A549 (cell line): ENCODE measurements at regions not wholly inside any gene's neighbourhood (a gene's known extent, or its start where the extent isn't known, plus 50 kb on each side); places are given as distances from the start of the nearest gene placed in this dataset.
A peak's percentile ranks its signal among the peaks of the same experiment; 100 is the strongest.

Experiments
- ATAC-seq, 2 experiments: fragments of 200-7000 bp in 1 of 2; fragments of >200 bp in 1 of 2; cut with Nextera tagmentation in 1 of 2; cut with Tn5 transposase in 1 of 2; 3 replicates each; pipeline versions ENCODE4 v1.8.0 to v1.9.1; 2018 to 2020; ENCODE audit warnings: mild to moderate bottlenecking in 1 of 2, moderate library complexity in 1 of 2
- CTCF ChIA-PET: fragments of 300-600 bp; sonication (Branson Sonifier 250); formaldehyde crosslinking; extraction: SDS; loops from one replicate; lab custom pipeline; 2021; ENCODE audit warnings: antibody characterized with exemption, inconsistent platforms; lab: Yijun Ruan, JAX
- POLR2A ChIA-PET: fragments of 350-600 bp; formaldehyde crosslinking; extraction: SDS; loops from one replicate; lab custom pipeline; 2021; ENCODE audit warnings: antibody characterized with exemption, inconsistent platforms; lab: Yijun Ruan, JAX
- DNase-seq, 2 experiments: peaks; one replicate each; pipeline versions ENCODE4 v3.0.0 to v3.0.0-alpha.2; 2011 to 2016; ENCODE audit warnings: low read depth in 1 of 2, low spot score in 1 of 2
- FAIRE-seq: peaks from 2 replicates; lab custom pipeline; 2011; peaks lifted over from hg19 to GRCh38; lab: Jason Lieb, UNC
- H3K27ac ChIP-seq, 2 experiments: fragments of >200 bp; sonication (Bioruptor Twin); formaldehyde crosslinking; 3 replicates each; pipeline ENCODE4 v1.5.1; 2016 to 2017
- H3K4me1 ChIP-seq: fragments of >200 bp; sonication (Bioruptor Twin); formaldehyde crosslinking; 3 replicates; pipeline ENCODE4 v1.6.1; 2016
- H3K4me2 ChIP-seq: fragments of >200 bp; sonication (Bioruptor Twin); formaldehyde crosslinking; 3 replicates; pipeline ENCODE4 v1.6.1; 2016
- H3K4me3 ChIP-seq: fragments of >200 bp; sonication (Bioruptor Twin); formaldehyde crosslinking; 3 replicates; pipeline ENCODE4 v1.5.1; 2016
- H3K9me3 ChIP-seq: fragments of >200 bp; sonication (Bioruptor Twin); formaldehyde crosslinking; 3 replicates; pipeline ENCODE4 v1.6.1; 2016
- CEBPB ChIP-seq, 2 experiments: fragments of >200 bp in 1 of 2; sonication (Bioruptor Twin) in 1 of 2; formaldehyde crosslinking in 1 of 2; IDR thresholded peaks; 2 replicates each; pipeline ENCODE4 v1.6.1; 2012 to 2016
- CHD4 ChIP-seq: fragments of 200-600 bp; sonication (generic); IDR thresholded peaks from 2 replicates; pipeline ENCODE4 v1.6.1; 2016; ENCODE audit warnings: antibody characterized with exemption, mild to moderate bottlenecking, borderline replicate concordance
- EHF ChIP-seq: fragments of 250-450 bp; sonication (Bioruptor Pico); IDR thresholded peaks from 2 replicates; pipeline ENCODE4 v1.5.0; 2020; ENCODE audit warnings: mild to moderate bottlenecking
- EP300 ChIP-seq, 2 experiments: fragments of >200 bp; sonication (Bioruptor Twin); formaldehyde crosslinking; IDR thresholded peaks; 2 replicates in 1 of 2; 3 replicates in 1 of 2; pipeline ENCODE4 v1.6.1; 2016 to 2017
- FOSB ChIP-seq: fragments of 250-450 bp; sonication (Bioruptor Pico); IDR thresholded peaks from 2 replicates; pipeline ENCODE4 v1.5.0; 2020; ENCODE audit warnings: mild to moderate bottlenecking, moderate library complexity
- FOSL2 ChIP-seq, 2 experiments: fragments of 450-650 bp in 1 of 2; fragments of >200 bp in 1 of 2; sonication (Bioruptor Twin) in 1 of 2; formaldehyde crosslinking; IDR thresholded peaks; 2 replicates each; pipeline versions ENCODE4 v1.5.0 to v1.6.1; 2016 to 2020; ENCODE audit warnings: mild to moderate bottlenecking in 1 of 2, moderate library complexity in 1 of 2
- FOXS1 ChIP-seq: fragments of 250-450 bp; sonication (Bioruptor Pico); IDR thresholded peaks from 2 replicates; pipeline ENCODE4 v1.5.0; 2020; ENCODE audit warnings: mild to moderate bottlenecking, moderate library complexity
- GATA3 ChIP-seq: IDR thresholded peaks from 2 replicates; pipeline ENCODE4 v1.6.1; 2012; ENCODE audit warnings: borderline replicate concordance
- HDAC2 ChIP-seq: fragments of 200-600 bp; sonication (generic); IDR thresholded peaks from 2 replicates; pipeline ENCODE4 v1.6.1; 2016
- HOXA7 ChIP-seq: fragments of 250-450 bp; sonication (Bioruptor Pico); IDR thresholded peaks from 2 replicates; pipeline ENCODE4 v1.5.0; 2020; ENCODE audit warnings: mild to moderate bottlenecking, moderate library complexity
- HOXB13 ChIP-seq: fragments of 250-450 bp; sonication (Bioruptor Pico); IDR thresholded peaks from 2 replicates; pipeline ENCODE4 v1.5.0; 2020; ENCODE audit warnings: low read depth, mild to moderate bottlenecking, moderate library complexity
- JUN ChIP-seq, 2 experiments: fragments of >200 bp; sonication (Bioruptor Twin); formaldehyde crosslinking; IDR thresholded peaks; 2 replicates in 1 of 2; 3 replicates in 1 of 2; pipeline ENCODE4 v1.6.1; 2016 to 2017
- JUNB ChIP-seq: fragments of >200 bp; sonication (Bioruptor Twin); formaldehyde crosslinking; IDR thresholded peaks from 2 replicates; pipeline ENCODE4 v1.6.1; 2016
- MAFK ChIP-seq: fragments of 450-650 bp; IDR thresholded peaks from 2 replicates; pipeline ENCODE4 v1.6.1; 2014; ENCODE audit not compliant: partially characterized antibody
- MAZ ChIP-seq: fragments of 150-350 bp; IDR thresholded peaks from 2 replicates; pipeline ENCODE4 v1.6.1; 2014; ENCODE audit warnings: antibody characterized with exemption, low read depth, low read length, borderline replicate concordance
- NPAS2 ChIP-seq: fragments of 250-450 bp; sonication (Bioruptor Pico); IDR thresholded peaks from 2 replicates; pipeline ENCODE4 v1.8.0; 2022; ENCODE audit warnings: mild to moderate bottlenecking, moderate library complexity, borderline replicate concordance
- POLR2AphosphoS2 ChIP-seq: conservative IDR thresholded peaks from 2 replicates; pipeline ENCODE4 v1.6.1; 2012; ENCODE audit warnings: low read length, improper control_type of control experiment, inconsistent platforms
- RAD21 ChIP-seq, 2 experiments: fragments of >200 bp in 1 of 2; sonication (Bioruptor Twin) in 1 of 2; formaldehyde crosslinking in 1 of 2; IDR thresholded peaks in 1 of 2; conservative IDR thresholded peaks in 1 of 2; 2 replicates in 1 of 2; 3 replicates in 1 of 2; pipeline ENCODE4 v1.6.1; 2012 to 2018; ENCODE audit warnings: inconsistent platforms in 1 of 2
- RARB ChIP-seq: fragments of 250-450 bp; sonication (Bioruptor Pico); IDR thresholded peaks from 2 replicates; pipeline ENCODE4 v1.8.0; 2021; ENCODE audit warnings: mild to moderate bottlenecking, moderate library complexity
- TP53 ChIP-seq: fragments of 250-450 bp; sonication (Bioruptor Pico); IDR thresholded peaks from 2 replicates; pipeline ENCODE4 v1.5.0; 2021; ENCODE audit warnings: mild to moderate bottlenecking, moderate library complexity
- ZC3H11A ChIP-seq: fragments of 450-650 bp; IDR thresholded peaks from 2 replicates; pipeline ENCODE4 v1.6.1; 2014; ENCODE audit warnings: antibody characterized with exemption, mild to moderate bottlenecking
- ZNF302 ChIP-seq: fragments of 250-450 bp; sonication (Bioruptor Pico); IDR thresholded peaks from 2 replicates; pipeline ENCODE4 v1.9.0; 2021; ENCODE audit warnings: inconsistent platforms, mild to moderate bottlenecking, moderate library complexity
- ZSCAN20 ChIP-seq: fragments of 250-450 bp; sonication (Bioruptor Pico); IDR thresholded peaks from 2 replicates; pipeline ENCODE4 v1.8.0; 2022; ENCODE audit warnings: mild to moderate bottlenecking, moderate library complexity
- WGBS: methylation state at CpG from one replicate; pipeline ENCODE4 v1.1.6; 2017; ENCODE audit errors: missing lambda C conversion rate; 5-methylcytosine and 5-hydroxymethylcytosine counted together
- TF ChIP-seq, protein P1 (sequence below): fragments of 250-450 bp; sonication (Bioruptor Pico); IDR thresholded peaks from 2 replicates; pipeline ENCODE4 v1.5.0; 2020; ENCODE audit warnings: low read depth, mild to moderate bottlenecking, moderate library complexity
- TF ChIP-seq, protein P2 (sequence below): fragments of >200 bp; sonication (Bioruptor Twin); formaldehyde crosslinking; IDR thresholded peaks from 3 replicates; pipeline ENCODE4 v1.6.1; 2016
- TF ChIP-seq, protein P3 (sequence below): IDR thresholded peaks from 2 replicates; pipeline ENCODE4 v1.6.1; 2012; ENCODE audit warnings: low read depth, borderline replicate concordance
- TF ChIP-seq, protein P4 (sequence below): IDR thresholded peaks from 2 replicates; pipeline ENCODE4 v1.6.1; 2012
- TF ChIP-seq, protein P5 (sequence below): fragments of >200 bp; sonication (Bioruptor Twin); formaldehyde crosslinking; IDR thresholded peaks from 2 replicates; pipeline ENCODE4 v1.6.1; 2016
- TF ChIP-seq, protein P6 (sequence below): IDR thresholded peaks from 2 replicates; pipeline ENCODE4 v1.6.1; 2012

DNA sequence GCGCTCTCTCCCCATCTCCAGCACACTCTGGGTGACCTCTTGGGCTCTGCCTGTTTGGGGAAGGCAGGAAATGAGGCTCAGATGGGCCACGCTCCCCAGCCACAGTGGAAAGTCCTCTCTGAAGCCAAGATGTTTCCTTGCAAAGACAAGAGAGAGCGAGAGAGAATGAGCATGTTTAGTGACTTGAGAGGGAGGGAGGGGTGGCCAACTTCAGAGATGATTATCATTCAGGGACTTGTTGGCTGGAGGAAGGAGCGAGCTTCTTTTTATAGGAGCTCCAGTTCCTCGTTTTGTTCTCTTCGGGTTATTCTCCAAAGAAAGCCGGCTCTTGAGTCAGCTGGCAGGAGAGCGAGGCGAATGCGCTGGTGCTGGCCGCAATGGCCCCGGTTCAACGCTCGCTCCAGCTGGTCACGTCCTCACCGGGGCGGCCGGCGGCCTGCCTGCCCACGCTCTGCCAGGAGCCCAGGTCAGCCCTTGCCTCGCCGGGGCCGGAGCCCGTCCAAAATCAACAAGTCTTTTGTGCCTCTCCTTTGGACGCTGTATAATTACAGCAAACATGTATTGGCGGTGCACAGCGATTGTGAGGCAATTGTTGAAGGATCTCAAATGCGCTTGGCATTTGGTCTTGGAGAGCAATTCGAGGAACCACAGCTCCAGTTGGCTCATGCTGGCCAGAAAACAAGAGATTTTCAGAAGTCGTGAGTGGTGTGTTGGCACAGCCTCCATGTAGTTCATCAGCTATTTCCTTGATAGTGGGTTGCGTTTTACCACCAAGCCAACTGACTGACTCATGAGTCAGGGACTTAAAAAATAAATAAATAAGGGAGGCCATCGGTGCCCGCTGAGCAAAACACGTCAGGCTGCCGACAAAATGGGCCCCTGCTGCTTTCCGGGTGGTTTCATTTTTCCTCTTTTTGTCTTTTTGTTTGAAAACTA lies 288.6 kb downstream of the UACA start:
- DNase-seq (peak; percentile 90 to 96), ATAC-seq (peak; percentile 76 to 91), FAIRE-seq (peak; percentile 23)
- peaks cover 48% of the 10 kb centered on the region for H3K4me1 ChIP-seq
- H3K9me3 ChIP-seq: no peaks in the 10 kb centered on the region
- peak overlapping the region; percentile 70 for H3K4me2 ChIP-seq
- WGBS: 10% methylated on average over 35 of the region's 36 CpGs
- H3K4me3 ChIP-seq: peak overlapping the region; percentile 8; the same call in 1 of the 3 replicates
- ChIA-PET CTCF (interaction anchor here (0.7 to 12.6 kb wide), 10 partner anchors 9 to 999 kb away, joined by 3 to 147 read pairs (median 6); no protein-coding TSS in a partner anchor), POLR2A (interaction anchor here (0.7 to 2.6 kb wide), 10 partner anchors 21 to 1012 kb away, joined by 3 to 16 read pairs (median 5); partner anchors contain the start of gene TLE3)
- H3K27ac ChIP-seq: peak overlapping the region; percentile 71 to 89
- TF ChIP-seq RAD21 (conservative IDR thresholded peaks at IDR 0.05 in 1 of 2, IDR thresholded peaks at IDR 0.05 in 1 of 2) (peak; percentile 25 to 54; a peak in 4 of 5 replicates), FOXS1 (CRISPR knock-in tag) (peak; percentile 88; the same call in 1 of the 2 replicates), GATA3 (peak; percentile 95), POLR2AphosphoS2 (no peak), JUNB (peak; percentile 91), ZSCAN20 (CRISPR knock-in tag) (no peak), HDAC2 (no peak), EHF (peak; percentile 12; the same call in 1 of the 2 replicates), EP300 (IDR thresholded peaks at IDR 0.05) (peak; percentile 67 to 93; a peak in 3 of 5 replicates), CEBPB (IDR thresholded peaks at IDR 0.05) (peak; percentile 59 to 84; a peak in 3 of 4 replicates), FOSL2 (IDR thresholded peaks at IDR 0.05) (peak; percentile 85), FOSL2 (CRISPR knock-in tag; IDR thresholded peaks at IDR 0.05) (peak; percentile 93), NPAS2 (CRISPR knock-in tag) (no peak), TP53 (no peak), RARB (CRISPR knock-in tag) (0 out of 2 replicates have a peak, but pooled peaks have one; percentile 15), FOSB (CRISPR knock-in tag) (no peak), ZNF302 (CRISPR knock-in tag) (peak; percentile 28), MAFK (peak; percentile 26), HOXA7 (CRISPR knock-in tag) (no peak), ZC3H11A (no peak), HOXB13 (CRISPR knock-in tag) (0 out of 2 replicates have a peak, but pooled peaks have one; percentile 67), JUN (IDR thresholded peaks at IDR 0.05) (peak; percentile 91 to 96), MAZ (no peak), CHD4 (no peak)
- TF ChIP-seq, protein P1, sequence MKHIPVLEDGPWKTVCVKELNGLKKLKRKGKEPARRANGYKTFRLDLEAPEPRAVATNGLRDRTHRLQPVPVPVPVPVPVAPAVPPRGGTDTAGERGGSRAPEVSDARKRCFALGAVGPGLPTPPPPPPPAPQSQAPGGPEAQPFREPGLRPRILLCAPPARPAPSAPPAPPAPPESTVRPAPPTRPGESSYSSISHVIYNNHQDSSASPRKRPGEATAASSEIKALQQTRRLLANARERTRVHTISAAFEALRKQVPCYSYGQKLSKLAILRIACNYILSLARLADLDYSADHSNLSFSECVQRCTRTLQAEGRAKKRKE (CRISPR knock-in tag): 0 out of 2 replicates have a peak, but pooled peaks have one; percentile 73
- TF ChIP-seq, protein P2, sequence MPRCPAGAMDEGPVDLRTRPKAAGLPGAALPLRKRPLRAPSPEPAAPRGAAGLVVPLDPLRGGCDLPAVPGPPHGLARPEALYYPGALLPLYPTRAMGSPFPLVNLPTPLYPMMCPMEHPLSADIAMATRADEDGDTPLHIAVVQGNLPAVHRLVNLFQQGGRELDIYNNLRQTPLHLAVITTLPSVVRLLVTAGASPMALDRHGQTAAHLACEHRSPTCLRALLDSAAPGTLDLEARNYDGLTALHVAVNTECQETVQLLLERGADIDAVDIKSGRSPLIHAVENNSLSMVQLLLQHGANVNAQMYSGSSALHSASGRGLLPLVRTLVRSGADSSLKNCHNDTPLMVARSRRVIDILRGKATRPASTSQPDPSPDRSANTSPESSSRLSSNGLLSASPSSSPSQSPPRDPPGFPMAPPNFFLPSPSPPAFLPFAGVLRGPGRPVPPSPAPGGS: peak; percentile 74; the same call in 1 of the 3 replicates
- TF ChIP-seq, protein P3, sequence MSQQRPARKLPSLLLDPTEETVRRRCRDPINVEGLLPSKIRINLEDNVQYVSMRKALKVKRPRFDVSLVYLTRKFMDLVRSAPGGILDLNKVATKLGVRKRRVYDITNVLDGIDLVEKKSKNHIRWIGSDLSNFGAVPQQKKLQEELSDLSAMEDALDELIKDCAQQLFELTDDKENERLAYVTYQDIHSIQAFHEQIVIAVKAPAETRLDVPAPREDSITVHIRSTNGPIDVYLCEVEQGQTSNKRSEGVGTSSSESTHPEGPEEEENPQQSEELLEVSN: peak; percentile 80; the same call in 1 of the 2 replicates
- TF ChIP-seq, protein P4, sequence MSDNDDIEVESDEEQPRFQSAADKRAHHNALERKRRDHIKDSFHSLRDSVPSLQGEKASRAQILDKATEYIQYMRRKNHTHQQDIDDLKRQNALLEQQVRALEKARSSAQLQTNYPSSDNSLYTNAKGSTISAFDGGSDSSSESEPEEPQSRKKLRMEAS: peak; percentile 92
- TF ChIP-seq, protein P5, sequence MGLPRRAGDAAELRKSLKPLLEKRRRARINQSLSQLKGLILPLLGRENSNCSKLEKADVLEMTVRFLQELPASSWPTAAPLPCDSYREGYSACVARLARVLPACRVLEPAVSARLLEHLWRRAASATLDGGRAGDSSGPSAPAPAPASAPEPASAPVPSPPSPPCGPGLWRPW: no peak
- TF ChIP-seq, protein P6, sequence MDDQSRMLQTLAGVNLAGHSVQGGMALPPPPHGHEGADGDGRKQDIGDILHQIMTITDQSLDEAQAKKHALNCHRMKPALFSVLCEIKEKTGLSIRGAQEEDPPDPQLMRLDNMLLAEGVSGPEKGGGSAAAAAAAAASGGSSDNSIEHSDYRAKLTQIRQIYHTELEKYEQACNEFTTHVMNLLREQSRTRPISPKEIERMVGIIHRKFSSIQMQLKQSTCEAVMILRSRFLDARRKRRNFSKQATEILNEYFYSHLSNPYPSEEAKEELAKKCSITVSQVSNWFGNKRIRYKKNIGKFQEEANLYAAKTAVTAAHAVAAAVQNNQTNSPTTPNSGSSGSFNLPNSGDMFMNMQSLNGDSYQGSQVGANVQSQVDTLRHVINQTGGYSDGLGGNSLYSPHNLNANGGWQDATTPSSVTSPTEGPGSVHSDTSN: 0 out of 2 replicates have a peak, but pooled peaks have one; percentile 68
